Left lung (tissue), 4 donors: ENCODE measurements at regions not wholly inside any gene's neighbourhood (a gene's known extent, or its start where the extent isn't known, plus 50 kb on each side); places are given as distances from the start of the nearest gene placed in this dataset.

ENCODE experiments used
- ATAC-seq: fragments of 200-7000 bp; cut with Tn5 transposase; one replicate; pipeline ENCODE4 v1.9.1; 2020; ENCODE audit warnings: moderate library complexity
- DNase-seq, 4 donors: peaks; one replicate each; pipeline ENCODE4 v3.0.0-alpha.2; 2013 to 2020
- H3K27ac ChIP-seq, 2 donors: fragments of 200-600 bp; sonication (generic) in 1 of 2; one replicate each; pipeline versions ENCODE4 v1.5.0 to v1.8.0; 2020 to 2021
- H3K27me3 ChIP-seq, 2 donors: fragments of 200-600 bp; sonication (generic) in 1 of 2; one replicate each; pipeline versions ENCODE4 v1.5.0 to v1.8.0; 2020 to 2021
- H3K36me3 ChIP-seq, 2 donors: fragments of 200-600 bp; sonication (generic) in 1 of 2; one replicate each; pipeline versions ENCODE4 v1.5.0 to v1.8.0; 2020 to 2021
- H3K4me1 ChIP-seq, 2 donors: fragments of 200-600 bp; one replicate each; pipeline ENCODE4 v1.8.0; 2021
- H3K4me3 ChIP-seq, 2 donors: fragments of 200-600 bp; sonication (generic) in 1 of 2; one replicate each; pipeline versions ENCODE4 v1.5.0 to v1.8.0; 2020 to 2021; ENCODE audit warnings: mild to moderate bottlenecking in 1 of 2
- H3K9me3 ChIP-seq, 2 donors: fragments of 200-600 bp; sonication (generic) in 1 of 2; one replicate each; pipeline versions ENCODE4 v1.5.0 to v1.8.0; 2020 to 2021
- CTCF ChIP-seq, 2 donors: fragments of 200-600 bp; sonication (generic) in 1 of 2; IDR thresholded peaks; one replicate each; pipeline versions ENCODE4 v1.5.0 to v1.8.0; 2021; ENCODE audit warnings: antibody characterized with exemption in 2 of 2
- intact Hi-C, 2 donors: fragments of 100-400 bp; cut with DNase I; formaldehyde crosslinking; loops; one replicate each; pipeline versions ENCODE4 v1.11.2 to v1.14.2; 2022
- donor health status: DM: no; HTN: yes; CAD: no.
- donor health status: DM: no; HTN: no; CAD: no.

GRCh38 chr3:8327739-8328138, 173.9 kb upstream of the LMCD1 start:
- Histone ChIP-seq H3K4me1 (no peaks in the 10 kb centered on the region), H3K27ac (no peak overlapping the region), H3K27me3 (no peaks in the 10 kb centered on the region), H3K4me3 (no peak overlapping the region), H3K36me3 (no peaks in the 10 kb centered on the region), H3K9me3 (no peaks in the 10 kb centered on the region)
- no peak for TF ChIP-seq CTCF (IDR thresholded peaks at IDR 0.05)
- DNase-seq (no peak), ATAC-seq (no peak)
- intact Hi-C loops = no loop called here

GRCh38 chr3:8328967-8329366, 172.7 kb upstream of the LMCD1 start:
- H3K9me3 ChIP-seq = no peaks in the 10 kb centered on the region
- H3K27ac ChIP-seq = no peak overlapping the region
- intact Hi-C loops = no loop called here
- no peaks in the 10 kb centered on the region for H3K27me3 ChIP-seq
- H3K36me3 ChIP-seq = no peaks in the 10 kb centered on the region
- TF ChIP-seq CTCF (IDR thresholded peaks at IDR 0.05) = no peak
- ATAC-seq = no peak
- no peaks in the 10 kb centered on the region for H3K4me1 ChIP-seq
- no peak overlapping the region for H3K4me3 ChIP-seq
- no peak for DNase-seq

GRCh38 chr3:8329598-8329997, 172.0 kb upstream of the LMCD1 start:
- H3K4me3 ChIP-seq = no peak overlapping the region
- no peaks in the 10 kb centered on the region for H3K9me3 ChIP-seq
- no peaks in the 10 kb centered on the region for H3K36me3 ChIP-seq
- no peak overlapping the region for H3K27ac ChIP-seq
- H3K27me3 ChIP-seq = no peaks in the 10 kb centered on the region
- H3K4me1 ChIP-seq = no peaks in the 10 kb centered on the region
- no peak for ATAC-seq
- DNase-seq = no peak
- TF ChIP-seq CTCF (IDR thresholded peaks at IDR 0.05) = no peak
- intact Hi-C loops = no loop called here

- Histone ChIP-seq H3K4me3 (no peak overlapping the region), H3K4me1 (no peaks in the 10 kb centered on the region), H3K9me3 (no peaks in the 10 kb centered on the region), H3K27me3 (no peaks in the 10 kb centered on the region), H3K36me3 (no peaks in the 10 kb centered on the region), H3K27ac (no peak overlapping the region)
- intact Hi-C loops = no loop called here
- ATAC-seq (no peak), DNase-seq (no peak)
- TF ChIP-seq CTCF (IDR thresholded peaks at IDR 0.05) = no peak
Observed at GRCh38 chr3:8336456-8336855, 165.2 kb upstream of the LMCD1 start.

GRCh38 chr3:8338424-8338823, 163.2 kb upstream of the LMCD1 start:
- no peaks in the 10 kb centered on the region for H3K27me3 ChIP-seq
- ATAC-seq = no peak
- no peaks in the 10 kb centered on the region for H3K4me1 ChIP-seq
- DNase-seq = no peak
- no peak for TF ChIP-seq CTCF (IDR thresholded peaks at IDR 0.05)
- H3K27ac ChIP-seq = no peak overlapping the region
- intact Hi-C loops = no loop called here
- no peaks in the 10 kb centered on the region for H3K36me3 ChIP-seq
- no peak overlapping the region for H3K4me3 ChIP-seq
- no peaks in the 10 kb centered on the region for H3K9me3 ChIP-seq
